Breast epithelium (tissue), 4 donors: ENCODE measurements at regions not wholly inside any gene's neighbourhood (a gene's known extent, or its start where the extent isn't known, plus 50 kb on each side); places are given as distances from the start of the nearest gene placed in this dataset.

Experiments
- DNase-seq, 2 donors: peaks; one replicate each; pipeline ENCODE4 v3.0.0-alpha.2; 2019; ENCODE audit warnings: low spot score in 2 of 2
- H3K27ac ChIP-seq, 2 donors: fragments of 200-600 bp; sonication (generic) in 1 of 2; one replicate each; pipeline ENCODE4 v1.5.1; 2016 to 2019; ENCODE audit warnings: mild to moderate bottlenecking in 1 of 2
- H3K27me3 ChIP-seq, 2 donors: fragments of 200-600 bp; sonication (generic) in 1 of 2; one replicate each; pipeline versions ENCODE4 v1.5.1 to v1.6.0; 2017 to 2019; ENCODE audit warnings: control low read depth in 1 of 2, mild to moderate bottlenecking in 1 of 2
- H3K36me3 ChIP-seq: fragments of 200-600 bp; one replicate; pipeline ENCODE4 v1.5.1; 2019
- H3K4me1 ChIP-seq, 2 donors: fragments of 200-600 bp; sonication (generic); one replicate each; pipeline ENCODE4 v1.5.1; 2016 to 2019; ENCODE audit warnings: control low read depth in 1 of 2
- H3K4me3 ChIP-seq, 3 donors: fragments of 200-600 bp; sonication (generic); 1 replicate in 2 of 3; 2 replicates in 1 of 3; pipeline ENCODE4 v1.5.1; 2016 to 2019; ENCODE audit warnings: mild to moderate bottlenecking in 3 of 3, moderate library complexity in 2 of 3
- H3K9me3 ChIP-seq, 2 donors: fragments of 200-600 bp; sonication (generic) in 1 of 2; one replicate each; pipeline ENCODE4 v1.5.1; 2016 to 2019; ENCODE audit warnings: control low read depth in 1 of 2
- POLR2A ChIP-seq: fragments of 450-650 bp; IDR thresholded peaks from one replicate; pipeline ENCODE4 v1.6.1; 2016; ENCODE audit warnings: antibody characterized with exemption, mild to moderate bottlenecking, moderate library complexity
- POLR2AphosphoS5 ChIP-seq, 3 donors: sonication (generic); formaldehyde crosslinking; IDR thresholded peaks; one replicate each; pipeline ENCODE4 v1.6.1; 2017; ENCODE audit warnings: antibody characterized with exemption in 3 of 3
- intact Hi-C: fragments of 100-400 bp; cut with DNase I; formaldehyde crosslinking; loops from one replicate; pipeline ENCODE4 v1.15.1; 2023; ENCODE audit warnings: low total_unique reads
- TF ChIP-seq, protein P1 (sequence below), 3 donors: fragments of 450-650 bp; IDR thresholded peaks; one replicate each; pipeline ENCODE4 v1.5.1; 2016 to 2017; ENCODE audit warnings: antibody characterized with exemption in 3 of 3, mild to moderate bottlenecking in 3 of 3, moderate library complexity in 3 of 3

DNA sequence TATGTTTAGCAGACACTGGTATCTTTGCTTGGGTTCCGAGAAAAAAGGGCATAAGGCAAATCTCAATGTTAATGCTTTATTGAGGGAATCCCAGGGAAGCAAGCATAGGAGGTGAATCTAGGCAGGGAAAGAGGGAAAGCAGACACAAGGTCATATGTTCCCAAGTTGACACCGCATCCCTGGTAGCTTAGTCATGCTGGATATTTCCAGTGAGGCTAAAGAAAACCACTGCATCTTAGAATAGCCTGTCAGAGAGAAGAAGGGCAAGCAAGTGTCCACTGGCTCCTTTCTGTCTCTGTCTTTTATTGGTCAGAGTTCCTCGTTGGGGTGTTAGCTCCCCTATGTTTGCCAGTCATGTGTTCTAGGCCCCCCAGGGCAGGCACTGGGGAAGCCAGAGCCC, 104.7 kb downstream of the NKX6-1 start:
- H3K4me1 ChIP-seq: no peaks in the 10 kb centered on the region
- intact Hi-C loops: no loop called here
- no peak overlapping the region for H3K27ac ChIP-seq
- no peak for TF ChIP-seq POLR2A
- TF ChIP-seq, protein P1, sequence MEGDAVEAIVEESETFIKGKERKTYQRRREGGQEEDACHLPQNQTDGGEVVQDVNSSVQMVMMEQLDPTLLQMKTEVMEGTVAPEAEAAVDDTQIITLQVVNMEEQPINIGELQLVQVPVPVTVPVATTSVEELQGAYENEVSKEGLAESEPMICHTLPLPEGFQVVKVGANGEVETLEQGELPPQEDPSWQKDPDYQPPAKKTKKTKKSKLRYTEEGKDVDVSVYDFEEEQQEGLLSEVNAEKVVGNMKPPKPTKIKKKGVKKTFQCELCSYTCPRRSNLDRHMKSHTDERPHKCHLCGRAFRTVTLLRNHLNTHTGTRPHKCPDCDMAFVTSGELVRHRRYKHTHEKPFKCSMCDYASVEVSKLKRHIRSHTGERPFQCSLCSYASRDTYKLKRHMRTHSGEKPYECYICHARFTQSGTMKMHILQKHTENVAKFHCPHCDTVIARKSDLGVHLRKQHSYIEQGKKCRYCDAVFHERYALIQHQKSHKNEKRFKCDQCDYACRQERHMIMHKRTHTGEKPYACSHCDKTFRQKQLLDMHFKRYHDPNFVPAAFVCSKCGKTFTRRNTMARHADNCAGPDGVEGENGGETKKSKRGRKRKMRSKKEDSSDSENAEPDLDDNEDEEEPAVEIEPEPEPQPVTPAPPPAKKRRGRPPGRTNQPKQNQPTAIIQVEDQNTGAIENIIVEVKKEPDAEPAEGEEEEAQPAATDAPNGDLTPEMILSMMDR (IDR thresholded peaks at IDR 0.05): no peak
- TF ChIP-seq POLR2AphosphoS5 (IDR thresholded peaks at IDR 0.05): no peak
- H3K27me3 ChIP-seq: no peaks in the 10 kb centered on the region
- H3K36me3 ChIP-seq: no peaks in the 10 kb centered on the region
- H3K9me3 ChIP-seq: no peaks in the 10 kb centered on the region
- no peak overlapping the region for H3K4me3 ChIP-seq
- no peak for DNase-seq

DNA sequence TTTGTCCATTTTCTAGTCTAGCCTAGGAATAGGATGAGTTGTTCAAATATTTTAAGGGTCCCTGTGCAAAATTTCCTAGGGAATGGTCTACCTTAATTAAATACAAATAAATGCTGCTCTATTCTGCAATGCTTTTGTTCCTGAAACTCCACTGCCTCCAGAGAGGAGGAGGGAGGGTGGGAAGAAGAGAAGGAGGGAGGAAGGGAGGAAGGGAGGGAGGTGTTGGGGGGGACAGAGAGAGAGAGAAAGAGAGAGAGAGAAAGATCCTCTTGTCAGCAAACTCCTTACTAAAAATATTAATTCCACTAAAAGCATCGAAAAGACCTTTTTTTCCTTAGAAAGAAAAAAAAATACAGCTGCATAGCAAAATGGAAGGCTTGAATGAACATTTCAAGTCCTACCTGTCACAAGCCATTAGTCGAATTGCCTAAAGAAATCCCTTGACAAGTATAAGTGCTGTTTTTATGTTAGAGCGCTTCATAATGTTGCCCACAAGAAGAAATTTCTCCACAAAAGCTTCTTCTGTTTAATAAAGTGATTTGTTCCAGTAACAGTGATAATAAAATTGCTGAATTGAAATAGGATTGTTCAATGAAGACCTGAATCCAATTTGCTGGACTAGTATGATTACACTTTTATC, 106.0 kb downstream of the NKX6-1 start:
- Histone ChIP-seq H3K9me3 (no peaks in the 10 kb centered on the region), H3K4me3 (no peak overlapping the region), H3K36me3 (no peaks in the 10 kb centered on the region), H3K4me1 (no peaks in the 10 kb centered on the region), H3K27me3 (no peaks in the 10 kb centered on the region), H3K27ac (no peak overlapping the region)
- TF ChIP-seq POLR2AphosphoS5 (IDR thresholded peaks at IDR 0.05) (no peak), POLR2A (no peak)
- TF ChIP-seq, protein P1 (IDR thresholded peaks at IDR 0.05): no peak
- intact Hi-C loops: no loop called here
- no peak for DNase-seq

DNA sequence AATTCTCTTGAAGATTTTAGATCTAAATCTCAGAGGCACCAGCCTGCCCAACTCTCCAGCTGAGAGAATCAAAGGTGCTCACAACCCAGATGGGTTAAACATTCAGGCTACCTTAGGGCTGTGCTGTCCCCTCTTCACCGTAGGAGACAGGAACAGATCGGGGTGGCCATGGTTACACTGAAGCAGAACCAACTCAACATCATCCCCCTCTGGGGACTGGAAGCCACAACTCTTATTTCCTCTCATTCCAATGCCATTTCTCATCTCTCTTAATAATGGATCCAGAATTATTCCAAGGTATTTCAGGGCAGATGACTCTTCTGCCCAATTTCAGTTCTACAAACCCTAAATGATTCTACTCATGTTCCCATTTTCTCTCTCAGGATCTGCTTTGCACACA, 109.7 kb downstream of the NKX6-1 start:
- Histone ChIP-seq H3K36me3 (no peaks in the 10 kb centered on the region), H3K9me3 (no peaks in the 10 kb centered on the region), H3K27ac (no peak overlapping the region), H3K27me3 (no peaks in the 10 kb centered on the region), H3K4me3 (no peak overlapping the region), H3K4me1 (no peaks in the 10 kb centered on the region)
- DNase-seq: no peak
- intact Hi-C loops: no loop called here
- TF ChIP-seq POLR2AphosphoS5 (IDR thresholded peaks at IDR 0.05) (no peak), POLR2A (no peak)
- TF ChIP-seq, protein P1 (IDR thresholded peaks at IDR 0.05): no peak

DNA sequence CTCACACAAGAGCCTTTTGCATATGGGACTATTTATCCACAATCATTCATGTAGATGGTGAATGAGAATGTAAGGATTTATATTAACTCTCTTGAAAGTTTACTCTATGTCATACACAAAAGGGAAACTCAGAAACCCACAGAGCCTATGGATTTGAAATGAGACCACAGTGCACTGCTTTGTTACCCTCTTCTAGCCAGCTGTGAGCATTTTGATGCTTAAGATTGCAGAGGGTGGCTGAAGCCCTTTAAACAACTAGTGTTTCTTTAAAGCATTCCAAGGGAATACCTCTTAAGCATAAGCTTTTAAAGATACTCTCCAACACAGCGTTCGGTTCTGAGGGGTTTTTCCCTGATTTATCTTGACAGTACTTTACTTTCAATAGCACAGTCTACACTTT, 113.9 kb downstream of the NKX6-1 start:
- Histone ChIP-seq H3K27me3 (peaks cover 0 to 3% of the 10 kb centered on the region in 2 donors), H3K27ac (no peak overlapping the region), H3K9me3 (no peaks in the 10 kb centered on the region), H3K4me1 (no peaks in the 10 kb centered on the region), H3K4me3 (no peak overlapping the region), H3K36me3 (no peaks in the 10 kb centered on the region)
- no peak for DNase-seq
- TF ChIP-seq POLR2A (no peak), POLR2AphosphoS5 (IDR thresholded peaks at IDR 0.05) (no peak)
- TF ChIP-seq, protein P1 (IDR thresholded peaks at IDR 0.05): no peak
- intact Hi-C loops: no loop called here

DNA sequence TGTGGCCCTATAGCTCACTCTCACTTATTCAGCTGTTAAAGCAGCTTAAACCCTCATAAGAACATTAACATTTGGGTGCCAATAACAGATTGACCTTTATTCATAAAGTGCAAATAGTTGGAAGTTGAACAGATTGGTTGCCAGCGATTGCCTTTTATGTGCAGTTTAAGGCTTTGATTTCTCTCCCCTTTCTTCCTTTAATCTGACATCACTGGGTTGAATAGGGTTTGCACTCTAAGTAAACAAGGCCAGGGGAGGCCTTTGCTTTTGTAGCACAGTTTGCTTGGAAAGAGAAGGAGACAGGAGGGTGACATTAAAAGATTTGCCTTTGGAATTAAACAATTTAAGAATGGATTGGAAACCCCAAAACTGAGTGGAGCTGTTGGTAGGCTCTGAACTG, 114.3 kb downstream of the NKX6-1 start:
- H3K36me3 ChIP-seq: no peaks in the 10 kb centered on the region
- peaks cover 0 to 3% of the 10 kb centered on the region in 2 donors for H3K27me3 ChIP-seq
- no peak overlapping the region for H3K4me3 ChIP-seq
- TF ChIP-seq POLR2AphosphoS5 (IDR thresholded peaks at IDR 0.05): no peak
- TF ChIP-seq, protein P1 (IDR thresholded peaks at IDR 0.05): no peak
- TF ChIP-seq POLR2A: no peak
- H3K27ac ChIP-seq: no peak overlapping the region
- no peaks in the 10 kb centered on the region for H3K9me3 ChIP-seq
- intact Hi-C loops: no loop called here
- DNase-seq: no peak
- H3K4me1 ChIP-seq: no peaks in the 10 kb centered on the region
